K562 (cell line): ENCODE measurements at regions not wholly inside any gene's neighbourhood (a gene's known extent, or its start where the extent isn't known, plus 50 kb on each side); places are given as distances from the start of the nearest gene placed in this dataset.

Experiments used
- ATAC-seq: fragments of 200-7000 bp; cut with Tn5 transposase; 3 replicates; pipeline ENCODE4 v1.9.1; 2020; ENCODE audit warnings: moderate library complexity
- BruUV-seq: library from RNA; stranded (reverse); fragments of 400-500 nt; replicated peaks from 2 replicates; lab custom pipeline; 2021; lab: Mats Ljungman, UMichigan
- CTCF ChIA-PET: fragments of 300-600 bp; formaldehyde crosslinking; extraction: SDS; loops from one replicate; lab custom pipeline; 2021; ENCODE audit warnings: low intra/inter-chr PET ratio; lab: Yijun Ruan, JAX
- POLR2A ChIA-PET: fragments of 300-600, 350-650 bp; sonication (Branson Sonifier 250); formaldehyde crosslinking; extraction: SDS; loops from one replicate; lab custom pipeline; 2021; ENCODE audit warnings: antibody characterized with exemption, inconsistent platforms; lab: Yijun Ruan, JAX
- DNase-seq, 4 experiments: peaks; one replicate each; pipeline versions ENCODE4 v3.0.0 to v3.0.0-alpha.2; 2011 to 2018; ENCODE audit warnings: low spot score in 3 of 4, mixed read lengths in 3 of 4; ENCODE audit errors: extremely low read depth in 1 of 4
- FAIRE-seq: peaks from 2 replicates; lab custom pipeline; 2011; peaks lifted over from hg19 to GRCh38; lab: Jason Lieb, UNC
- H2AFZ ChIP-seq: 2 replicates; pipeline ENCODE4 v1.6.0; 2011; ENCODE audit warnings: low read depth, low read length, control low read depth, inconsistent platforms
- H3K27ac ChIP-seq: fragments of 200-600 bp; 3 replicates; pipeline ENCODE4 v1.8.0; 2011; ENCODE audit warnings: low read depth, mild to moderate bottlenecking, control low read depth, inconsistent platforms, low read length, moderate library complexity, mixed read lengths; ENCODE audit errors: extremely low read depth
- H3K27me3 ChIP-seq, 2 experiments: fragments of 300-600 bp in 1 of 2; 2 replicates in 1 of 2; 3 replicates in 1 of 2; pipeline versions ENCODE4 v1.6.0 to v1.8.0; 2011; ENCODE audit warnings: inconsistent platforms in 2 of 2, low read length in 2 of 2, mild to moderate bottlenecking in 1 of 2, mixed read lengths in 1 of 2, moderate library complexity in 1 of 2; ENCODE audit not compliant: control insufficient read depth in 2 of 2, insufficient read depth in 2 of 2
- H3K36me3 ChIP-seq: fragments of 300-600 bp; 3 replicates; pipeline ENCODE4 v1.8.0; 2011; ENCODE audit warnings: mild to moderate bottlenecking, low read length, inconsistent platforms; ENCODE audit not compliant: control insufficient read depth, insufficient read depth
- H3K4me1 ChIP-seq, 2 experiments: fragments of 200-600 bp in 1 of 2; replicated peaks in 1 of 2; 2 replicates in 1 of 2; 3 replicates in 1 of 2; pipeline versions ENCODE4 v1.5.1 to v1.8.0; 2011; ENCODE audit warnings: inconsistent platforms in 2 of 2, low read length in 2 of 2, mild to moderate bottlenecking in 1 of 2, mixed read lengths in 1 of 2, moderate library complexity in 1 of 2; ENCODE audit not compliant: control insufficient read depth in 2 of 2, insufficient read depth in 2 of 2
- H3K4me2 ChIP-seq: 2 replicates; pipeline ENCODE4 v1.6.1; 2011; ENCODE audit warnings: low read length, control low read depth, inconsistent platforms, mixed read lengths; ENCODE audit not compliant: insufficient read depth
- H3K4me3 ChIP-seq: fragments of 200-600 bp; sonication (generic), shearing (Covaris generic); 2 replicates; pipeline ENCODE4 v1.5.1; 2016; ENCODE audit warnings: control low read depth, inconsistent platforms
- H3K79me2 ChIP-seq: fragments of 200-600 bp; 3 replicates; pipeline ENCODE4 v1.8.0; 2011; ENCODE audit warnings: low read length, inconsistent platforms; ENCODE audit not compliant: control insufficient read depth, insufficient read depth
- H3K9ac ChIP-seq, 2 experiments: 2 replicates each; pipeline versions ENCODE4 v1.6.0 to v1.6.1; 2011; ENCODE audit warnings: low read depth in 2 of 2, low read length in 2 of 2, control low read depth in 1 of 2, inconsistent platforms in 1 of 2, mild to moderate bottlenecking in 1 of 2, mixed read lengths in 1 of 2; ENCODE audit not compliant: insufficient read depth in 1 of 2
- H3K9me1 ChIP-seq: one replicate; pipeline ENCODE4 v1.6.0; 2011; ENCODE audit warnings: inconsistent platforms, mild to moderate bottlenecking, low read length, moderate library complexity; ENCODE audit not compliant: control insufficient read depth, insufficient read depth
- H3K9me3 ChIP-seq: replicated peaks from 2 replicates; pipeline ENCODE4 v1.5.1; 2011; ENCODE audit warnings: low read depth, low read length, inconsistent platforms; ENCODE audit not compliant: control insufficient read depth, insufficient read depth
- H4K20me1 ChIP-seq: replicated peaks from 2 replicates; pipeline ENCODE4 v1.6.1; 2011; ENCODE audit warnings: low read length, inconsistent platforms, mixed read lengths; ENCODE audit not compliant: control insufficient read depth, insufficient read depth
- CREBBP ChIP-seq: IDR thresholded peaks from one replicate; pipeline ENCODE4 v1.6.1; 2012; ENCODE audit warnings: low read depth, mild to moderate bottlenecking, control low read depth, inconsistent platforms, low read length
- DIDO1 ChIP-seq: fragments of 450-650 bp; IDR thresholded peaks from 2 replicates; pipeline ENCODE4 v1.6.1; 2016; ENCODE audit warnings: low read depth, missing biosample characterization, missing genetic modification characterization
- LARP7 ChIP-seq: fragments of 450-650 bp; IDR thresholded peaks from 2 replicates; pipeline ENCODE4 v1.6.1; 2016
- MBD2 ChIP-seq: sonication (generic); IDR thresholded peaks from 2 replicates; pipeline ENCODE4 v1.6.1; 2016; ENCODE audit warnings: low read depth, borderline replicate concordance
- MTA3 ChIP-seq: fragments of 450-650 bp; formaldehyde crosslinking; IDR thresholded peaks from 2 replicates; pipeline ENCODE4 v1.6.1; 2017; ENCODE audit warnings: mild to moderate bottlenecking, borderline replicate concordance
- MYNN ChIP-seq, 2 experiments: sonication (generic); formaldehyde crosslinking in 1 of 2; IDR thresholded peaks; 2 replicates each; pipeline versions ENCODE4 v1.5.0 to v1.6.1; 2016 to 2020; ENCODE audit warnings: antibody characterized with exemption in 1 of 2, missing genetic modification reagents in 1 of 2
- NR1H2 ChIP-seq: sonication (generic); formaldehyde crosslinking; IDR thresholded peaks from 2 replicates; pipeline ENCODE4 v1.4.0; 2020; ENCODE audit warnings: mild to moderate bottlenecking, missing genetic modification reagents
- POLR2B ChIP-seq: fragments of 450-650 bp; IDR thresholded peaks from 2 replicates; pipeline ENCODE4 v1.6.1; 2018; ENCODE audit warnings: low read depth; ENCODE audit not compliant: partially characterized antibody
- PYGO2 ChIP-seq: fragments of 450-650 bp; IDR thresholded peaks from 2 replicates; pipeline ENCODE4 v1.6.1; 2016; ENCODE audit warnings: mild to moderate bottlenecking, missing genetic modification characterization, moderate library complexity, missing compliant biosample characterization
- SRSF1 ChIP-seq: fragments of 200-400 bp; formaldehyde crosslinking; IDR thresholded peaks from 2 replicates; pipeline ENCODE4 v1.6.1; 2017; ENCODE audit warnings: mild to moderate bottlenecking, low read depth, low read length, moderate library complexity
- TEAD1 ChIP-seq, 2 experiments: fragments of 450-650 bp in 1 of 2; sonication (generic) in 1 of 2; formaldehyde crosslinking; IDR thresholded peaks; 2 replicates each; pipeline versions ENCODE4 v1.4.0 to v1.8.0; 2020 to 2022; ENCODE audit warnings: mild to moderate bottlenecking in 2 of 2, missing genetic modification reagents in 1 of 2
- ZNF436 ChIP-seq: fragments of 250-450, 450-650 bp; sonication (Bioruptor Pico); formaldehyde crosslinking; IDR thresholded peaks from 2 replicates; pipeline ENCODE4 v1.7.0; 2020; ENCODE audit warnings: mild to moderate bottlenecking
- ZNF707 ChIP-seq: fragments of 250-450 bp; sonication (Bioruptor Pico); conservative IDR thresholded peaks from 2 replicates; pipeline ENCODE4 v1.8.0; 2022; ENCODE audit warnings: inconsistent platforms, mild to moderate bottlenecking, moderate library complexity
- WGBS: fragments of 100-300 bp; shearing (Covaris generic); methylation state at CpG from one replicate; pipeline ENCODE4 v1.1.6; 2016; ENCODE audit warnings: low coverage, mixed read lengths; ENCODE audit not compliant: insufficient coverage; ENCODE audit errors: missing lambda C conversion rate; 5-methylcytosine and 5-hydroxymethylcytosine counted together
- in situ Hi-C: fragments of 300-500 bp; cut with MboI; formaldehyde crosslinking; loops from 4 replicates; pipeline ENCODE4 v1.15.0; 2018; ENCODE audit warnings: inconsistent platforms, mixed read lengths
- intact Hi-C: fragments of 100-400 bp; cut with micrococcal nuclease; formaldehyde crosslinking; loops from 2 replicates; pipeline ENCODE4 v1.14.2; 2022
- TF ChIP-seq, protein P1 (sequence below): sonication (generic); formaldehyde crosslinking; IDR thresholded peaks from 2 replicates; pipeline ENCODE4 v1.8.0; 2022; ENCODE audit warnings: mild to moderate bottlenecking, missing genetic modification reagents

GRCh38 chr2:167862782-167863181 is 384.6 kb downstream of the STK39 start:
- no peaks in the 10 kb centered on the region for H4K20me1 ChIP-seq
- intact Hi-C loops = no loop called here
- BruUV-seq = no TSS peak
- POLR2A ChIA-PET = no interaction called here
- no peaks in the 10 kb centered on the region for H3K4me1 ChIP-seq
- H3K79me2 ChIP-seq = no peaks in the 10 kb centered on the region
- CTCF ChIA-PET = no interaction called here
- H2AFZ ChIP-seq = no peak overlapping the region
- no peak overlapping the region for H3K27ac ChIP-seq
- no peak for DNase-seq
- H3K9ac ChIP-seq = no peak overlapping the region
- 76% methylated on average over 3 of the region's 3 CpGs for WGBS
- in situ Hi-C loops = no loop called here
- no peaks in the 10 kb centered on the region for H3K9me1 ChIP-seq
- no peak overlapping the region for H3K4me2 ChIP-seq
- ATAC-seq = no peak
- H3K4me3 ChIP-seq = no peak overlapping the region
- H3K36me3 ChIP-seq = peaks cover 86% of the 10 kb centered on the region
- FAIRE-seq = no peak
- TF ChIP-seq MBD2 (no peak), TEAD1 (CRISPR knock-in tag; IDR thresholded peaks at IDR 0.05) (no peak), ZNF707 (no peak), SRSF1 (no peak), POLR2B (no peak), CREBBP (no peak), NR1H2 (no peak), DIDO1 (no peak)
- H3K27me3 ChIP-seq = no peaks in the 10 kb centered on the region
- no peaks in the 10 kb centered on the region for H3K9me3 ChIP-seq

DNA sequence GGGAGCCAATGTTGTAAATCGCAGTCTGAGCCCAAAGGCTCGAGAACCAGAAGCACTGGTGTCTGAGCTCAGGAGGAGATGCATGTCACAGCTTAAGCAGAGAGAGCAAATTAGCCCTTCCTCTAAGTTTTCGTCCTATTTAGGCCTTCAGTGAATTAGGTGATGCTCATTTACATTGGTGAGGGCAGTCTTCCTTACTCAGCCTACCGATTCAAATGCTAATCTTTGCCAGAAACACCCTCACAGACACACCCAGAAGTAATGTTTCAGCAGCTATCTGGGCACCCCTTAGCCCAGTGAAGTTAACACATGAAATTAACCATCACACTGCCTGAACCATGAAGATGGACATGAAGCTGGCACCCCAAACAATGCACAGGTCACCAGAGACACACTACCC is 385.1 kb downstream of the STK39 start:
- WGBS = 64% methylated on average over 4 of the region's 4 CpGs
- FAIRE-seq = no peak
- H3K9ac ChIP-seq = no peak overlapping the region
- H3K27ac ChIP-seq = no peak overlapping the region
- no peaks in the 10 kb centered on the region for H4K20me1 ChIP-seq
- no peaks in the 10 kb centered on the region for H3K79me2 ChIP-seq
- CTCF ChIA-PET = no interaction called here
- peaks cover 86% of the 10 kb centered on the region for H3K36me3 ChIP-seq
- H3K9me1 ChIP-seq = no peaks in the 10 kb centered on the region
- DNase-seq = no peak
- intact Hi-C loops = no loop called here
- H3K4me1 ChIP-seq = no peaks in the 10 kb centered on the region
- in situ Hi-C loops = no loop called here
- H3K4me2 ChIP-seq = no peak overlapping the region
- no TSS peak for BruUV-seq
- no peak for ATAC-seq
- H3K4me3 ChIP-seq = no peak overlapping the region
- POLR2A ChIA-PET = interaction anchor here (1.0 to 1.1 kb wide), 2 partner anchors 9 to 79 kb away, joined by 3 to 7 read pairs; no protein-coding TSS in a partner anchor
- H3K9me3 ChIP-seq = no peaks in the 10 kb centered on the region
- no peak overlapping the region for H2AFZ ChIP-seq
- H3K27me3 ChIP-seq = no peaks in the 10 kb centered on the region
- TF ChIP-seq PYGO2 (tag) (no peak), MTA3 (no peak), MYNN (IDR thresholded peaks at IDR 0.05) (no peak), MYNN (CRISPR knock-in tag; IDR thresholded peaks at IDR 0.05) (no peak), LARP7 (no peak), ZNF436 (CRISPR knock-in tag) (no peak)
- TF ChIP-seq, protein P1, sequence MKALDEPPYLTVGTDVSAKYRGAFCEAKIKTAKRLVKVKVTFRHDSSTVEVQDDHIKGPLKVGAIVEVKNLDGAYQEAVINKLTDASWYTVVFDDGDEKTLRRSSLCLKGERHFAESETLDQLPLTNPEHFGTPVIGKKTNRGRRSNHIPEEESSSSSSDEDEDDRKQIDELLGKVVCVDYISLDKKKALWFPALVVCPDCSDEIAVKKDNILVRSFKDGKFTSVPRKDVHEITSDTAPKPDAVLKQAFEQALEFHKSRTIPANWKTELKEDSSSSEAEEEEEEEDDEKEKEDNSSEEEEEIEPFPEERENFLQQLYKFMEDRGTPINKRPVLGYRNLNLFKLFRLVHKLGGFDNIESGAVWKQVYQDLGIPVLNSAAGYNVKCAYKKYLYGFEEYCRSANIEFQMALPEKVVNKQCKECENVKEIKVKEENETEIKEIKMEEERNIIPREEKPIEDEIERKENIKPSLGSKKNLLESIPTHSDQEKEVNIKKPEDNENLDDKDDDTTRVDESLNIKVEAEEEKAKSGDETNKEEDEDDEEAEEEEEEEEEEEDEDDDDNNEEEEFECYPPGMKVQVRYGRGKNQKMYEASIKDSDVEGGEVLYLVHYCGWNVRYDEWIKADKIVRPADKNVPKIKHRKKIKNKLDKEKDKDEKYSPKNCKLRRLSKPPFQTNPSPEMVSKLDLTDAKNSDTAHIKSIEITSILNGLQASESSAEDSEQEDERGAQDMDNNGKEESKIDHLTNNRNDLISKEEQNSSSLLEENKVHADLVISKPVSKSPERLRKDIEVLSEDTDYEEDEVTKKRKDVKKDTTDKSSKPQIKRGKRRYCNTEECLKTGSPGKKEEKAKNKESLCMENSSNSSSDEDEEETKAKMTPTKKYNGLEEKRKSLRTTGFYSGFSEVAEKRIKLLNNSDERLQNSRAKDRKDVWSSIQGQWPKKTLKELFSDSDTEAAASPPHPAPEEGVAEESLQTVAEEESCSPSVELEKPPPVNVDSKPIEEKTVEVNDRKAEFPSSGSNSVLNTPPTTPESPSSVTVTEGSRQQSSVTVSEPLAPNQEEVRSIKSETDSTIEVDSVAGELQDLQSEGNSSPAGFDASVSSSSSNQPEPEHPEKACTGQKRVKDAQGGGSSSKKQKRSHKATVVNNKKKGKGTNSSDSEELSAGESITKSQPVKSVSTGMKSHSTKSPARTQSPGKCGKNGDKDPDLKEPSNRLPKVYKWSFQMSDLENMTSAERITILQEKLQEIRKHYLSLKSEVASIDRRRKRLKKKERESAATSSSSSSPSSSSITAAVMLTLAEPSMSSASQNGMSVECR (CRISPR knock-in tag) = no peak
